ENCODE measurements at regions not wholly inside any gene's neighbourhood (a gene's known extent, or its start where the extent isn't known, plus 50 kb on each side); places are given as distances from the start of the nearest gene placed in this dataset.

DNA sequence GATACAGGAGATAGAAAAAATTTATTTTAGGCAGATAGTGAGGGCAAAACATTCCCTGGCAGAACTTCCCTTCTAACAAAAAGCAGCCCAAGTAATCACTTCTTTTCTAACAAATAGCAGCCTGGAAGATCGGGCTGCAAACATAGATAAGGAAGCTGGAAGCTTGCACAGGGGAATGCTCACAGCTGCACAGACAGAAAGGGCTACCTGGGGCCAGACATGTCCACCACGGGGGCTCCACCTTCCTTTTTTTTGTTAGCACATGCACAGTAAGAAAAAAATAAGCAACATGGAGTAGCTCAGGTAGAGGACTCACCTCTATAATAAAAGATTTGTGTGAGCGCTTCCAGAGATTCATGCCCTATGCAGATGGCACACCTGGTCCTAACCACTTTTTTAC is 420.5 kb downstream of the PTH2R start:
- H3K4me3 ChIP-seq (ENCODE audit: low read depth, low read length): no peak overlapping the region
- no peak for DNase-seq (ENCODE audit: low read depth)
- TF ChIP-seq, protein P1, sequence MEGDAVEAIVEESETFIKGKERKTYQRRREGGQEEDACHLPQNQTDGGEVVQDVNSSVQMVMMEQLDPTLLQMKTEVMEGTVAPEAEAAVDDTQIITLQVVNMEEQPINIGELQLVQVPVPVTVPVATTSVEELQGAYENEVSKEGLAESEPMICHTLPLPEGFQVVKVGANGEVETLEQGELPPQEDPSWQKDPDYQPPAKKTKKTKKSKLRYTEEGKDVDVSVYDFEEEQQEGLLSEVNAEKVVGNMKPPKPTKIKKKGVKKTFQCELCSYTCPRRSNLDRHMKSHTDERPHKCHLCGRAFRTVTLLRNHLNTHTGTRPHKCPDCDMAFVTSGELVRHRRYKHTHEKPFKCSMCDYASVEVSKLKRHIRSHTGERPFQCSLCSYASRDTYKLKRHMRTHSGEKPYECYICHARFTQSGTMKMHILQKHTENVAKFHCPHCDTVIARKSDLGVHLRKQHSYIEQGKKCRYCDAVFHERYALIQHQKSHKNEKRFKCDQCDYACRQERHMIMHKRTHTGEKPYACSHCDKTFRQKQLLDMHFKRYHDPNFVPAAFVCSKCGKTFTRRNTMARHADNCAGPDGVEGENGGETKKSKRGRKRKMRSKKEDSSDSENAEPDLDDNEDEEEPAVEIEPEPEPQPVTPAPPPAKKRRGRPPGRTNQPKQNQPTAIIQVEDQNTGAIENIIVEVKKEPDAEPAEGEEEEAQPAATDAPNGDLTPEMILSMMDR (IDR thresholded peaks at IDR 0.05; ENCODE audit: insufficient read depth, low read depth, low read length, missing control alignments): no peak

DNA sequence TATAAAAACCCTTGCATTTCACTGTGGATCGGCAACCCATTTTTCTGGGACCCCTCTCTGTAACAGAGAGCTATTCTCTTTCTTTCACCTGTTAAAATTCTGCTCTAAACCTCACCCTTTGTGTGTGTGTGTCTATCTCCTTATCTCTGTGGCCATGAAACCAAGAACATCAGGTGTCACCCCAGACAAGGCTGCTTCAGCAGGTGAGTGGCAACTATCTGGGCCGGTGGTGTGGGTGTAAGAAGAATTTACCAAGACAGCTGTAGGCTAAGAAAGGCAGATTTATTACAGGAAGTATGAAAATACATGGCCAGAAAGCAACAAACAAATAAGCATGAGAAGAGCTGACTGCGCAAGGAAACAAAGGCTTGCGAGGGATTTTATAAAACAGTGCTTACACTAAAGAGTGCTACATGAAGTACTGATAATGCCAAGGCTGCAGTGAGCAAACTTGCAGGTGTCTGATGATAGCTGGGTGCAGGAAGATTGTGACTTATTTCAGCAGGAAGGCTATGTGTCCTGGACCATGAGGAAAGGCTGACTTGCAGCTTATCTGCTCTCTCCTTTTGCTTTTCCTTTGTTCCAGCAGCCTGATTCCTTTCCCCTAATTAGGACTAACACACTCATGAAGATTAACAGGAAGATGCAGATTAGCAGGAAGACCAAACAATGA is 421.1 kb downstream of the PTH2R start:
- TF ChIP-seq, protein P1 (IDR thresholded peaks at IDR 0.05; ENCODE audit: insufficient read depth, low read depth, low read length, missing control alignments): no peak
- H3K4me3 ChIP-seq (ENCODE audit: low read depth, low read length): no peak overlapping the region
- no peak for DNase-seq (ENCODE audit: low read depth)

DNA sequence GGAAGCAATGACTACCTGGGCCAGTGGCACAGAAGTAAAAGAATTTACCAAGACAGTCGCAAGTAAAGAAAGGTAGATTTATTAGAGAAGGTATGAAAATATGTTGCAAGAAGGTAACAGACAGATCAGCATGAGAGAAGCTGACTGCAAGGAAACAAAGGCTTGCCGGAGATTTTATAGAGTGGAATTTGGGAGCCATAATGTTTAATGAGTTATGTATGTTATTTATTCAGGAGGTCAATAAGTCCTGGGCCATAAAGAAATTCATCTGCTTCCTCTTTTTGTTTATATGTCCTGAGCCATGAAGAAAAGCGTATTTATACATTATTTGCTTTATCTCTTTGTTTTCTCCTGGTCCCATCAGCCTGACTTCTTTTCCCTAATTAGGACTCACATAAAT is 423.6 kb downstream of the PTH2R start:
- H3K4me3 ChIP-seq (ENCODE audit: low read depth, low read length): no peak overlapping the region
- no peak for DNase-seq (ENCODE audit: low read depth)
- TF ChIP-seq, protein P1 (IDR thresholded peaks at IDR 0.05; ENCODE audit: insufficient read depth, low read depth, low read length, missing control alignments): no peak

GRCh38 chr2:208847651-208848050 is 441.1 kb downstream of the PTH2R start:
- DNase-seq (ENCODE audit: low read depth): no peak
- H3K4me3 ChIP-seq (ENCODE audit: low read depth, low read length): no peak overlapping the region
- TF ChIP-seq, protein P1 (IDR thresholded peaks at IDR 0.05; ENCODE audit: insufficient read depth, low read depth, low read length, missing control alignments): no peak

DNA sequence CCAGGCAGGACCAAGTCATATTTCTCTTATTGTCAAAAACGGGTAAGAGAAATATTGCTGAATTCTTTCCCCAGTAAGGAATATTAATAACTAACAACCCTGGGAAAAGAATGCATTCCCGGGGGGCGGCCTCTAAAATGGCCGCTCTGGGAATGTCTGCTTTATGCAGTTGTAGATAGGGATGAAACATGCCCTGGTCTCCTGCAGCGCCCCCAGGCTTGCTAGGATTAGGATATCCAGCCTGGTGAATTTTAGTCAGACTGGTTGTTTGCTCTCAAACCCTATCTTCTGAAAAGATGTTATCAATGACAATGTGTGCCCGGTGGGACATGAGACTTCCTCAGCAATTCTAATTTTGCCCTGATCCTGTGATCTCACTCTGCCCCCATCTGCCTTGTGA is 448.1 kb downstream of the PTH2R start:
- no peak for DNase-seq (ENCODE audit: low read depth)
- TF ChIP-seq, protein P1 (IDR thresholded peaks at IDR 0.05; ENCODE audit: insufficient read depth, low read depth, low read length, missing control alignments): no peak
- H3K4me3 ChIP-seq (ENCODE audit: low read depth, low read length): no peak overlapping the region

DNA sequence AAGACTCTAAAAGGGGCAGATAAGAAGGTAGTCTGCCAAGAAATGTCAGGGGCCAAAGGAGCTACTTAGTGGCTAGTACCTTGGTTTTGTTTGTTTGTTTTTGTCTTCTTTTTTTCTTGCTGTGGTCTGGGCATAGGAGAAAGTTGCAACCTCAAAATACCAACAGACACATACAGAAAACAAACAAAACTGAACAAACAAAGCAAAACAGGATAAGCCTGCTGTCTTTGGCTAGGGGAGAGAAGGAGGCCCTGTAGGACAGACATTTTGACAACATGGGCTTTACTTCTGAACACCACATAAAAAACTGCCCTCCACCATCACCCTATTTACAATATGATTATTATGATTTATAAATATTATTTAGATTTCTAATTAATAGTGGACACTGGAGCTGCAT is 460.8 kb downstream of the PTH2R start:
- no peak for DNase-seq (ENCODE audit: low read depth)
- TF ChIP-seq, protein P1 (IDR thresholded peaks at IDR 0.05; ENCODE audit: insufficient read depth, low read depth, low read length, missing control alignments): no peak
- no peak overlapping the region for H3K4me3 ChIP-seq (ENCODE audit: low read depth, low read length)

GRCh38 chr2:208872591-208872990 is 466.0 kb downstream of the PTH2R start:
- H3K4me3 ChIP-seq (ENCODE audit: low read depth, low read length): no peak overlapping the region
- TF ChIP-seq, protein P1 (IDR thresholded peaks at IDR 0.05; ENCODE audit: insufficient read depth, low read depth, low read length, missing control alignments): no peak
- no peak for DNase-seq (ENCODE audit: low read depth)

All from GM12865 (cell line).